DND-41 (cell line): ENCODE measurements at regions not wholly inside any gene's neighbourhood (a gene's known extent, or its start where the extent isn't known, plus 50 kb on each side); places are given as distances from the start of the nearest gene placed in this dataset.

ENCODE experiments used
- CTCF ChIP-seq: IDR thresholded peaks from 2 replicates; pipeline ENCODE4 v1.5.1; 2012; ENCODE audit warnings: borderline replicate concordance, low read length, moderate library complexity, mild to moderate bottlenecking; ENCODE audit not compliant: poor library complexity, severe bottlenecking; ENCODE audit errors: extremely low read depth
- EZH2 ChIP-seq: IDR thresholded peaks from 3 replicates; pipeline ENCODE4 v1.6.1; 2012; ENCODE audit warnings: borderline replicate concordance, low read depth, mild to moderate bottlenecking, moderate library complexity, low read length, inconsistent platforms; ENCODE audit not compliant: severe bottlenecking

- TF ChIP-seq CTCF = no peak
- no peak for TF ChIP-seq EZH2
These were observed 132.7 kb downstream of the PLPPR4 start for GRCh38 chr1:99397029-99397428.
